ENCODE measurements at regions not wholly inside any gene's neighbourhood (a gene's known extent, or its start where the extent isn't known, plus 50 kb on each side); places are given as distances from the start of the nearest gene placed in this dataset.

DNA sequence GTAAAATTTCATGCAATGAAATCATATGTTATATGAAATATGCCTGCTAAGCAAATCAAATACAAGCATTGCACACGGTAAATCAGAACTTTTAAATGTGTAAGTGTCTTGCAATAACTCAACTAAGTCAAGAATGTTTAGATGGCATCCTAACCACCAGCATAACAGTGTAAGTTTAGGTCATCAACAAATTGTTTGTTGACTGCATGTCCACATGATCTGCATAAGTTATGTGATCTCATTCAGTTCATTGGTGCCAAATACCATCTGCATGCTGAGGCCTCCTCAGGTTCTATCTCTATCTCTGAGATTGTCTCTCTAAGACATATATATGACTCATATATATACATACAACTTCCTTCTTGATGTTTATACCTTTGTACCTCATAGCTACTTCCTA is 159.6 kb upstream of the STK32A start:
- FAIRE-seq = no peak
- H3K27ac ChIP-seq (ENCODE audit: insufficient read depth, low read depth, low read length) = no peak overlapping the region

More for the DNA sequence above, 159.6 kb upstream of the STK32A start:
- CTCF ChIA-PET = no interaction called here
- Histone ChIP-seq H3K9ac (replicated peaks; ENCODE audit: extremely low read depth, insufficient read depth, low read length) (no peak overlapping the region), H3K4me2 (ENCODE audit: insufficient read depth, low read length) (no peak overlapping the region), H3K4me1 (ENCODE audit: control insufficient read depth, extremely low read depth, insufficient read depth, low read length) (no peaks in the 10 kb centered on the region), H3K79me2 (ENCODE audit: control insufficient read depth, insufficient read depth, low read length) (no peaks in the 10 kb centered on the region), H3K9me1 (replicated peaks; ENCODE audit: control insufficient read depth, extremely low read depth, insufficient read depth, low read length) (no peaks in the 10 kb centered on the region), H3K27me3 (ENCODE audit: control insufficient read depth in 2 of 2, insufficient read depth in 2 of 2, low read length in 2 of 2) (no peaks in the 10 kb centered on the region), H3K4me3 (replicated peaks in 1 of 3; ENCODE audit: insufficient read depth in 1 of 3, low read depth in 1 of 3, low read length in 3 of 3) (no peak overlapping the region), H2AFZ (ENCODE audit: low read depth, low read length) (no peak overlapping the region), H4K20me1 (replicated peaks; ENCODE audit: control insufficient read depth, extremely low read depth, insufficient read depth, low read length) (no peaks in the 10 kb centered on the region), H3K9me3 (replicated peaks; ENCODE audit: control insufficient read depth, insufficient read depth, low read length) (no peaks in the 10 kb centered on the region), H3K36me3 (ENCODE audit: control insufficient read depth in 2 of 2, extremely low read depth in 1 of 2, insufficient read depth in 2 of 2, low read length in 2 of 2) (no peaks in the 10 kb centered on the region)
- TF ChIP-seq GATA2 (IDR thresholded peaks at IDR 0.05; ENCODE audit: insufficient read depth, insufficient read length, low read depth, low read length) (no peak), MYC (IDR thresholded peaks at IDR 0.05; ENCODE audit: low read depth, low read length) (no peak), EZH2 (IDR thresholded peaks at IDR 0.05; ENCODE audit: borderline replicate concordance, low read depth, low read length, severe bottlenecking) (no peak), JUN (IDR thresholded peaks at IDR 0.05; ENCODE audit: borderline replicate concordance, insufficient read depth, insufficient read length, low read depth) (no peak), CTCF (IDR thresholded peaks at IDR 0.05; ENCODE audit: extremely low read depth in 1 of 2, insufficient read depth in 1 of 2, low read depth in 1 of 2, low read length in 2 of 2) (no peak), POLR2A (IDR thresholded peaks at IDR 0.05; ENCODE audit: low read depth, low read length) (no peak), POLR2AphosphoS5 (IDR thresholded peaks at IDR 0.05; ENCODE audit: insufficient read depth, low read depth, low read length) (no peak), FOS (IDR thresholded peaks at IDR 0.05; ENCODE audit: borderline replicate concordance, insufficient read depth, low read length) (no peak)
- TF ChIP-seq, protein P1, sequence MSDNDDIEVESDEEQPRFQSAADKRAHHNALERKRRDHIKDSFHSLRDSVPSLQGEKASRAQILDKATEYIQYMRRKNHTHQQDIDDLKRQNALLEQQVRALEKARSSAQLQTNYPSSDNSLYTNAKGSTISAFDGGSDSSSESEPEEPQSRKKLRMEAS (IDR thresholded peaks at IDR 0.05; ENCODE audit: insufficient read depth, insufficient read length) = no peak
- intact Hi-C loops (cut with micrococcal nuclease) = no loop called here
- POLR2A ChIA-PET = no interaction called here
- dilution Hi-C loops (cut with MboI; ENCODE audit: extremely low pct_ligation_motif_present, low sequenced_read_pairs) = no loop called here
- DNase-seq (ENCODE audit: low read depth, low spot score) = no peak
- BruUV-seq (replicated peaks) = no TSS peak

Measured in endothelial cell of umbilical vein (primary cell).